Activated CD4-positive, alpha-beta memory T cell treated with anti-CD3 and anti-CD28 coated beads for 36 hours (primary cell): ENCODE measurements at regions not wholly inside any gene's neighbourhood (a gene's known extent, or its start where the extent isn't known, plus 50 kb on each side); places are given as distances from the start of the nearest gene placed in this dataset.
"Not testable (repeated sequence)": the region's sequence is repeated elsewhere in the genome, so short reads cannot be mapped to it uniquely, and the experiment has no call there.

Source experiments
- CTCF ChIA-PET: fragments of 350-600 bp; sonication (Branson Sonifier 250); formaldehyde crosslinking; loops from one replicate; lab custom pipeline; 2021; ENCODE audit warnings: antibody characterized with exemption, inconsistent platforms; lab: Charles Lee
- POLR2A ChIA-PET: fragments of 350-600 bp; sonication (Branson Sonifier 250); formaldehyde crosslinking; loops from one replicate; lab custom pipeline; 2021; ENCODE audit warnings: antibody characterized with exemption; lab: Charles Lee
- DNase-seq: peaks from one replicate; pipeline ENCODE4 v3.0.0-alpha.2; 2020
- H3K27ac Mint-ChIP-seq: one replicate; pipeline ENCODE4 v1.8.0; 2021; ENCODE audit warnings: mixed read lengths
- H3K27me3 Mint-ChIP-seq: one replicate; pipeline ENCODE4 v1.8.0; 2021; ENCODE audit warnings: mixed read lengths
- H3K36me3 Mint-ChIP-seq: one replicate; pipeline ENCODE4 v1.8.0; 2021; ENCODE audit warnings: mixed read lengths
- H3K4me1 Mint-ChIP-seq: one replicate; pipeline ENCODE4 v1.8.0; 2021; ENCODE audit warnings: low read depth, mixed read lengths
- H3K4me3 Mint-ChIP-seq: one replicate; pipeline ENCODE4 v1.8.0; 2021; ENCODE audit warnings: mild to moderate bottlenecking, mixed read lengths
- H3K9me3 Mint-ChIP-seq: one replicate; pipeline ENCODE4 v1.8.0; 2021; ENCODE audit warnings: mixed read lengths
- intact Hi-C: fragments of 100-400 bp; cut with micrococcal nuclease; formaldehyde crosslinking; loops from one replicate; pipeline ENCODE4 v1.15.1; 2023

GRCh38 chrX:26558719-26559386 lies 342.9 kb downstream of the MAGEB5 start:
- no peak for DNase-seq
- H3K27me3 Mint-ChIP-seq = no peaks in the 10 kb centered on the region
- H3K4me3 Mint-ChIP-seq = no peak overlapping the region
- H3K36me3 Mint-ChIP-seq = no peaks in the 10 kb centered on the region
- no peaks in the 10 kb centered on the region for H3K4me1 Mint-ChIP-seq
- intact Hi-C loops = no loop called here
- H3K9me3 Mint-ChIP-seq = peaks cover 2% of the 10 kb centered on the region
- H3K27ac Mint-ChIP-seq = no peak overlapping the region
- CTCF ChIA-PET = interaction anchor here (0.7 kb wide), 1 partner anchor 913 kb away, joined by 3 read pairs; no protein-coding TSS in a partner anchor
- POLR2A ChIA-PET = no interaction called here

DNA sequence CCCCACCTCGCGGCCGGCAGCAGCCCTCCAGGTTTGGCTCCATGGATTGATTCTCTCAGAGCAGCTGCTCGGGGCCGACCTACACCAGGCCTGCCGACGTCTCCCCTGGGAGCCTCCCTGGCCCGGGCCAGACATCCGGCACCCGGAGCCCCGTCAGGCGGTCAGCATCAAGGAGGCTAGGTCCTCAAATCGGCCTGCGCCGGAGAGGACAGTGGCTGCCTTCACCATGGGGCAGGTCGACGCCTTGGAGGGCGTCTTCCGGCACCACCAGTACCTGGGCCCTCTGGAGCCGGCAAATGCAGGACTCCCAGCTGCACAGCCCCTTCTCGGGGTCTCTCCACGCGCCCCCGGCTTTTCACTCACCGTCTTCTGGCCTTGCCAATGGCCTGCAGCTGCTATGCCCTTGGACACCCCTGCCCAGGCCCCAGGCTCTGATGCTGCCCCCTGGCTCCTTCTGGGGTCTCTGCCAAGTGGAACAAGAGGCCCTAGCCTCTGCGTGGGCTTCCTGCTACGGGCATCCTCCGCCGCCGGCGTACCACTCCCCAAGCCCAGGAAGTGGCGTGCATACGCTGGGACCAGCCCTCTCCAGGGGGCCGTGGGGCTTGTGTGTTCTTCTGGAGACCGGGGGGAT lies 341.8 kb downstream of the MAGEB5 start:
- Mint-ChIP-seq H3K4me3 (no peak overlapping the region), H3K27me3 (no peaks in the 10 kb centered on the region), H3K9me3 (peaks cover 2% of the 10 kb centered on the region), H3K36me3 (no peaks in the 10 kb centered on the region), H3K4me1 (no peaks in the 10 kb centered on the region), H3K27ac (no peak overlapping the region)
- CTCF ChIA-PET = no interaction called here
- intact Hi-C loops = no loop called here
- POLR2A ChIA-PET = no interaction called here
- no peak for DNase-seq

DNA sequence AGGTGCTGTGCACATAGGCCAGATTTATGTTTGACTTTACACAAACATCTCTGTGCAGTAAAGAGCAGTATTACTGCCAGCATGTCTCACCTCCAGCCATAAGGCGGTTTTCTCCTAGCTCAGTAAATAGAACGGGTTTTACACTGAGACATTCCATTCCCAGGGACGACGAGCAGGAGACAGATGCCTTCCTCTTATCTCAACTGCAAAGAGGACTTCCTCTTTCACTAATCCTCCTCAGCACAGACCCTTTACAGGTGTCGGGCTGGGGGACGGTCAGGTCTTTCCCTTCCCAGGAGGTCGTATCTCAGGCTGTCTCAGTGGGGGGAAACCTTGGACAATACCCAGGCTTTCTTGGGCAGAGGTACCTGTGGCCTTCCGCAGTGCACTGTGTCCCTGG lies 309.8 kb downstream of the MAGEB5 start:
- H3K27me3 Mint-ChIP-seq, DNase-seq, H3K4me3 Mint-ChIP-seq, CTCF ChIA-PET, H3K27ac Mint-ChIP-seq, H3K9me3 Mint-ChIP-seq, intact Hi-C loops, POLR2A ChIA-PET, H3K4me1 Mint-ChIP-seq, H3K36me3 Mint-ChIP-seq: not testable (repeated sequence)

- intact Hi-C loops = no loop called here
Observed at GRCh38 chrX:26522501-26522900, 306.5 kb downstream of the MAGEB5 start.

GRCh38 chrX:26511589-26512363 lies 295.8 kb downstream of the MAGEB5 start:
- Mint-ChIP-seq H3K27ac (no peak overlapping the region), H3K4me1 (no peaks in the 10 kb centered on the region), H3K36me3 (no peaks in the 10 kb centered on the region), H3K4me3 (no peak overlapping the region), H3K9me3 (no peaks in the 10 kb centered on the region), H3K27me3 (no peaks in the 10 kb centered on the region)
- CTCF ChIA-PET = no interaction called here
- intact Hi-C loops = no loop called here
- no peak for DNase-seq
- POLR2A ChIA-PET = no interaction called here

More at GRCh38 chrX:26522501-26522900, 306.5 kb downstream of the MAGEB5 start:
- ChIA-PET POLR2A (no interaction called here), CTCF (no interaction called here)
- Mint-ChIP-seq H3K36me3 (no peaks in the 10 kb centered on the region), H3K27me3 (no peaks in the 10 kb centered on the region), H3K4me1 (no peaks in the 10 kb centered on the region), H3K9me3 (peaks cover 2% of the 10 kb centered on the region), H3K4me3 (no peak overlapping the region), H3K27ac (no peak overlapping the region)
- no peak for DNase-seq

DNA sequence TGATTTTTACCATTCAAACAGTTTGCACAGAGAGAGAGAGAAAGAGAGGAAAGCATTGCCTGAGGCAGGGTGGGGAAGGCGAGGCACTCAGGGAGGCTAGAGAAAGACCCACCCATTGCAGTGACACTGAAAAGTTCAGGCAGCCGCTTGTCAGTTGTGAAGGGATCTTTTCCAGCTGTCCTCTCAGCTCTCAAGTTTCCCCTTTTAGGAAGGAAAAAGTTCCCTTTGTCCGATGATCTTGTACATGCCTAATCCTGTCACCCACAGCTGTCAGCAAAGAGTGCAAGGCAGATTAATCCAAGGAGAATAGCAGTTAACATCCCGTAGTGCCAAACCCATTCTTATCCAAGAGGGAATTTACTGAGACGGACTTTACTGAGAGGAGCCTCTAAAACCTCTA lies 255.0 kb downstream of the MAGEB5 start:
- intact Hi-C loops = no loop called here
- no peak overlapping the region for H3K4me3 Mint-ChIP-seq
- H3K27me3 Mint-ChIP-seq = no peaks in the 10 kb centered on the region
- ChIA-PET CTCF (no interaction called here), POLR2A (no interaction called here)
- H3K36me3 Mint-ChIP-seq = no peaks in the 10 kb centered on the region
- DNase-seq = no peak
- H3K9me3 Mint-ChIP-seq = peaks cover 3% of the 10 kb centered on the region
- H3K27ac Mint-ChIP-seq = no peak overlapping the region
- H3K4me1 Mint-ChIP-seq = no peaks in the 10 kb centered on the region

GRCh38 chrX:26466387-26466786 lies 250.4 kb downstream of the MAGEB5 start:
- H3K4me3 Mint-ChIP-seq = no peak overlapping the region
- ChIA-PET POLR2A (no interaction called here), CTCF (no interaction called here)
- H3K27me3 Mint-ChIP-seq = no peaks in the 10 kb centered on the region
- no peaks in the 10 kb centered on the region for H3K4me1 Mint-ChIP-seq
- intact Hi-C loops = no loop called here
- no peak for DNase-seq
- H3K9me3 Mint-ChIP-seq = peaks cover 3% of the 10 kb centered on the region
- no peaks in the 10 kb centered on the region for H3K36me3 Mint-ChIP-seq
- no peak overlapping the region for H3K27ac Mint-ChIP-seq

DNA sequence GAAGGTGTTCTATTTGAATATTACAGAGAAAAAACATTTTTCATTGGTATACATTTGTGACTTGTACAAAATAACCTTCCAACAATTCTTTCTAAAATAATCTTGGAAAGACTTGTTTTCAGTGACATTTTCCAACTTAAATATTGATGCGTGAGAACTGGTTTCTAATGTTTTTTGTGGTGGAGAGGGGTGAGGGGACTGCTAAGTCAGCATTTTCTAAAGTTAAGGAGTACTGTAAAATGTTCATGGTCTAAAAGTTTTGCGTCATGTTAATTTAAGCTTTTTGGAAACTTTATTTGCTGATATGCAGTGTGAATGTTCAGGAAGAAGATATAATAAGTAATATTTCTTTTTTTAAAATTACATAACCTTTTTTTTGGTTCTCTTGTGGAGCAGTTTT lies 229.3 kb downstream of the MAGEB5 start:
- DNase-seq = no peak
- no peaks in the 10 kb centered on the region for H3K27me3 Mint-ChIP-seq
- no peak overlapping the region for H3K27ac Mint-ChIP-seq
- no peak overlapping the region for H3K4me3 Mint-ChIP-seq
- no peaks in the 10 kb centered on the region for H3K36me3 Mint-ChIP-seq
- H3K4me1 Mint-ChIP-seq = no peaks in the 10 kb centered on the region
- no peaks in the 10 kb centered on the region for H3K9me3 Mint-ChIP-seq
- intact Hi-C loops = no loop called here
- ChIA-PET CTCF (no interaction called here), POLR2A (no interaction called here)

DNA sequence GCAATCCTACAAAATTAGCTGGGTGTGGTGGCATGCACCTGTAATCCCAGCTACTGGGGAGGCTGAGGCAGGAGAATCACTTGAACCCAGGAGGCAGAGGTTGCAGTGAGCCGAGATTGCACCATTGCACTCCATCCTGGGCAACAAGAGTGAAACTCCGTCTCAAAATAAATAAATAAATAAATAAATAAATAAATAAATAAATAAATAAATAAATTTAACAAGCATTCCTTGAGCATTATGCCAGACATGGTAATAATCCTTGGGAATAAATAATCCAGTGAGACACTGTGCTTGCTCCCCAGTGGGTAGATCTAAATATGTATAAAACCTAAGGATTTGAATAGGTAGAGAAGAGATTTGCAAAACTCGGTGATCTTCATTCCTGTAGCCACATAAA lies 228.4 kb downstream of the MAGEB5 start:
- H3K9me3 Mint-ChIP-seq, H3K36me3 Mint-ChIP-seq, POLR2A ChIA-PET, DNase-seq, H3K27me3 Mint-ChIP-seq, H3K4me3 Mint-ChIP-seq, intact Hi-C loops, H3K4me1 Mint-ChIP-seq, CTCF ChIA-PET, H3K27ac Mint-ChIP-seq: not testable (repeated sequence)

DNA sequence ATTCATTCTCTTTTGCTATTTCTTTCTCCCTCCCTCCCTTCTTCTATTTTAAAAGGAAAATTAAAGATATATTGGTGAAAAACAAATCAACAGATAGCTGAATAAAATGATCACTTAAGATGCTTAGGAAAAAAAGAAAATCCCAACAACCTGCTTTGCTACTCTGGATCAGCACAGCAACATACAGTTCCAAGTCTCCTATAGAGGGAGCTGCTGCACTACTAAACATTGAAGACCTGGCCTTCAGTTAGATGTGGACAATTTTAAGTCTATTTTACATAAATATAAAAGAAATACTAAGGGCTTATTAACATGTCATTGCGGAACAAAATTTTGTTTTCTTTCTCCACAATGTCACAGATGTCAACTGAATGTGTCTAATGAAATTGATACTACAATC lies 226.4 kb downstream of the MAGEB5 start:
- ChIA-PET POLR2A (no interaction called here), CTCF (no interaction called here)
- Mint-ChIP-seq H3K9me3 (no peaks in the 10 kb centered on the region), H3K4me1 (no peaks in the 10 kb centered on the region), H3K36me3 (no peaks in the 10 kb centered on the region), H3K4me3 (no peak overlapping the region), H3K27ac (no peak overlapping the region), H3K27me3 (no peaks in the 10 kb centered on the region)
- intact Hi-C loops = no loop called here
- no peak for DNase-seq

DNA sequence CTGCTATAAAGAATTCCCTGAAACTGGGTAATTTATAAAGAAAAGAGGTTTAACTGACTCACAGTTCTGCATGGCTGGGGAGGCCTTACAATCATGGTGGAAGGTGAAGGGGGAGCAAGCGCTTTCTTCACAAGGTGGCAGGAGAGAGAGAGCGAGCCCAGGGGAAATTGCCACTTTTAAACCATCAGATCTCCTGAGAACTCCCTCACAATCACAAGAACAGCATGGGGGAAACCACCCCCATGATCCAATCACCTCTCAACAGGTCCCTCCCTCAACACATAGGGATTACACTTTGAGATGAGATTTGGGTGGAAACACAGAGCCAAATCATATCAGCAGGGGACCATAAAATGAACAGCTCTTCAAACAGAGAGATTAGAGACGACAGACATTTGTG lies 198.6 kb downstream of the MAGEB5 start:
- DNase-seq = no peak
- CTCF ChIA-PET = no interaction called here
- POLR2A ChIA-PET = no interaction called here
- Mint-ChIP-seq H3K9me3 (no peaks in the 10 kb centered on the region), H3K4me3 (no peak overlapping the region), H3K27ac (no peak overlapping the region), H3K4me1 (no peaks in the 10 kb centered on the region), H3K36me3 (no peaks in the 10 kb centered on the region), H3K27me3 (no peaks in the 10 kb centered on the region)
- intact Hi-C loops = no loop called here

- H3K4me3 Mint-ChIP-seq = no peak overlapping the region
- intact Hi-C loops = no loop called here
Observed at GRCh38 chrX:26411045-26411444, 195.1 kb downstream of the MAGEB5 start.

More at GRCh38 chrX:26411045-26411444, 195.1 kb downstream of the MAGEB5 start:
- CTCF ChIA-PET = no interaction called here
- DNase-seq = no peak
- H3K36me3 Mint-ChIP-seq = no peaks in the 10 kb centered on the region
- no peaks in the 10 kb centered on the region for H3K27me3 Mint-ChIP-seq
- no peak overlapping the region for H3K27ac Mint-ChIP-seq
- POLR2A ChIA-PET = no interaction called here
- no peaks in the 10 kb centered on the region for H3K4me1 Mint-ChIP-seq
- no peaks in the 10 kb centered on the region for H3K9me3 Mint-ChIP-seq
